ENCODE measurements at regions not wholly inside any gene's neighbourhood (a gene's known extent, or its start where the extent isn't known, plus 50 kb on each side); places are given as distances from the start of the nearest gene placed in this dataset.

DNA sequence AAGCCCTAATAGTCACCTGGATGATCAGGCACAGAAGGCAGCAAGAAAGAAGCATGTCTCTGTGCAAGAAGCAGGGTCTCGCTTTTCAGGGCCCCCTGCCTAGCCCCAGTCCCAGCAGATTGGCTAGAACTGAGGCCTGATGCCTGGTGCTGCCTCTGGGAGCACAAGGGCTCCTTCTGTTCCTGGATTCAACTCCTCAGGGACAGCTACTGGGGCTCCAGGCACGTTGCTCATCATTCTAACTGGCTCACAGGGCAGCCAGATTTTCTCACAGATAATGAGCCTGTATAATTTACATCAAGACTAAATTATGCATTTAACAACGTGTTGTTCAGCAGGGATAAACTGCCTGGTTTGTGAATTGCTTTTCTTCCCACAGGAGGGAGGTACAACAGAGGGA, 106.5 kb upstream of the PLXNC1 start:
- H3K27ac ChIP-seq (ENCODE audit: insufficient read length, low read depth, low read length), result no peak overlapping the region
- no peak overlapping the region for H2BK120ac ChIP-seq (ENCODE audit: low read depth, low read length, poor library complexity, severe bottlenecking)
- H3K79me2 ChIP-seq (ENCODE audit: insufficient read depth, low read length), result no peaks in the 10 kb centered on the region
- H3K9ac ChIP-seq (ENCODE audit: extremely low read depth, insufficient read length, low read length), result no peak overlapping the region
- no peak overlapping the region for H2AK5ac ChIP-seq (ENCODE audit: insufficient read length, low read length)
- no peak overlapping the region for H2BK5ac ChIP-seq (ENCODE audit: insufficient read length, low read length)
- no peak overlapping the region for H3K56ac ChIP-seq (ENCODE audit: insufficient read length, low read depth, low read length)
- H3K18ac ChIP-seq (ENCODE audit: insufficient read length, low read depth, low read length), result no peak overlapping the region
- H3K14ac ChIP-seq (ENCODE audit: insufficient read depth, low read length), result no peak overlapping the region
- no peak overlapping the region for H4K8ac ChIP-seq (replicated peaks; ENCODE audit: insufficient read length, low read depth, low read length)
- no peak overlapping the region for H2AFZ ChIP-seq (ENCODE audit: low read length)
- H3K23ac ChIP-seq (ENCODE audit: insufficient read length, low read depth, low read length), result no peak overlapping the region
- peaks cover 10 to 14% of the 10 kb centered on the region in 2 experiments for H3K9me3 Mint-ChIP-seq
- H2BK20ac ChIP-seq (ENCODE audit: low read depth, low read length, poor library complexity, severe bottlenecking), result no peak overlapping the region
- no peaks in the 10 kb centered on the region for H3K79me1 ChIP-seq (ENCODE audit: insufficient read depth, low read depth, low read length, poor library complexity, severe bottlenecking)
- no CpG with 5 or more reads among the region's 3 CpGs for whole genome bisulfite sequencing (ENCODE audit: extremely low coverage, insufficient read length, low lambda C conversion rate)
- no peak overlapping the region for H3K4me2 ChIP-seq (ENCODE audit: insufficient read depth, insufficient read length, low read length)
- H3K4ac ChIP-seq (ENCODE audit: low read depth, low read length), result no peak overlapping the region
- no peak for DNase-seq
- peaks cover 0 to 6% (median 2%) of the 10 kb centered on the region in 3 experiments; a peak in 3 of 7 replicates for H3K36me3 Mint-ChIP-seq (ENCODE audit: insufficient read depth in 1 of 3, low read depth in 3 of 3)
- H3K4me1 ChIP-seq (ENCODE audit: insufficient read depth, low read length), result no peaks in the 10 kb centered on the region; the same call in 1 of the 2 replicates
- H4K91ac ChIP-seq (ENCODE audit: insufficient read length, low read depth, low read length), result no peak overlapping the region
- peaks cover 17 to 19% of the 10 kb centered on the region in 2 experiments for H3K4me1 Mint-ChIP-seq
- H3K9me3 ChIP-seq (ENCODE audit: control insufficient read depth, low read depth, low read length), result no peaks in the 10 kb centered on the region
- H2BK15ac ChIP-seq (ENCODE audit: low read depth, low read length), result no peak overlapping the region
- H4K5ac ChIP-seq (ENCODE audit: insufficient read length, low read depth, low read length), result no peak overlapping the region
- no peak overlapping the region for H2BK12ac ChIP-seq (ENCODE audit: insufficient read length, low read depth, low read length)
- no peak overlapping the region for H3K4me3 Mint-ChIP-seq
- no peaks in the 10 kb centered on the region for H3K27me3 ChIP-seq (ENCODE audit: insufficient read depth, low read length)
- H4K20me1 ChIP-seq (ENCODE audit: control insufficient read depth, insufficient read depth, insufficient read length), result no peaks in the 10 kb centered on the region
- no peak overlapping the region for H3T11ph ChIP-seq (ENCODE audit: low read length)
- H3K27me3 Mint-ChIP-seq (ENCODE audit: low read depth), result peaks cover 1% of the 10 kb centered on the region
- no peak overlapping the region; a peak in 1 of 7 replicates for H3K27ac Mint-ChIP-seq
- TF ChIP-seq, protein P1, sequence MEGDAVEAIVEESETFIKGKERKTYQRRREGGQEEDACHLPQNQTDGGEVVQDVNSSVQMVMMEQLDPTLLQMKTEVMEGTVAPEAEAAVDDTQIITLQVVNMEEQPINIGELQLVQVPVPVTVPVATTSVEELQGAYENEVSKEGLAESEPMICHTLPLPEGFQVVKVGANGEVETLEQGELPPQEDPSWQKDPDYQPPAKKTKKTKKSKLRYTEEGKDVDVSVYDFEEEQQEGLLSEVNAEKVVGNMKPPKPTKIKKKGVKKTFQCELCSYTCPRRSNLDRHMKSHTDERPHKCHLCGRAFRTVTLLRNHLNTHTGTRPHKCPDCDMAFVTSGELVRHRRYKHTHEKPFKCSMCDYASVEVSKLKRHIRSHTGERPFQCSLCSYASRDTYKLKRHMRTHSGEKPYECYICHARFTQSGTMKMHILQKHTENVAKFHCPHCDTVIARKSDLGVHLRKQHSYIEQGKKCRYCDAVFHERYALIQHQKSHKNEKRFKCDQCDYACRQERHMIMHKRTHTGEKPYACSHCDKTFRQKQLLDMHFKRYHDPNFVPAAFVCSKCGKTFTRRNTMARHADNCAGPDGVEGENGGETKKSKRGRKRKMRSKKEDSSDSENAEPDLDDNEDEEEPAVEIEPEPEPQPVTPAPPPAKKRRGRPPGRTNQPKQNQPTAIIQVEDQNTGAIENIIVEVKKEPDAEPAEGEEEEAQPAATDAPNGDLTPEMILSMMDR (conservative IDR thresholded peaks at IDR 0.05), result no peak
- H3K23me2 ChIP-seq (ENCODE audit: insufficient read length, low read depth, low read length, poor library complexity, severe bottlenecking), result no peaks in the 10 kb centered on the region

Measured in H9 (cell line).